Hematopoietic multipotent progenitor cell treated with erythropoietin and hydrocortisone succinate and interleukin-3 and kit ligand, for 4 days (in vitro differentiated cells): ENCODE measurements at regions not wholly inside any gene's neighbourhood (a gene's known extent, or its start where the extent isn't known, plus 50 kb on each side); places are given as distances from the start of the nearest gene placed in this dataset.
"Not testable (repeated sequence)": the region's sequence is repeated elsewhere in the genome, so short reads cannot be mapped to it uniquely, and the experiment has no call there.

Source experiments
- DNase-seq: peaks from one replicate; pipeline ENCODE4 v3.0.0-alpha.2; 2015

DNA sequence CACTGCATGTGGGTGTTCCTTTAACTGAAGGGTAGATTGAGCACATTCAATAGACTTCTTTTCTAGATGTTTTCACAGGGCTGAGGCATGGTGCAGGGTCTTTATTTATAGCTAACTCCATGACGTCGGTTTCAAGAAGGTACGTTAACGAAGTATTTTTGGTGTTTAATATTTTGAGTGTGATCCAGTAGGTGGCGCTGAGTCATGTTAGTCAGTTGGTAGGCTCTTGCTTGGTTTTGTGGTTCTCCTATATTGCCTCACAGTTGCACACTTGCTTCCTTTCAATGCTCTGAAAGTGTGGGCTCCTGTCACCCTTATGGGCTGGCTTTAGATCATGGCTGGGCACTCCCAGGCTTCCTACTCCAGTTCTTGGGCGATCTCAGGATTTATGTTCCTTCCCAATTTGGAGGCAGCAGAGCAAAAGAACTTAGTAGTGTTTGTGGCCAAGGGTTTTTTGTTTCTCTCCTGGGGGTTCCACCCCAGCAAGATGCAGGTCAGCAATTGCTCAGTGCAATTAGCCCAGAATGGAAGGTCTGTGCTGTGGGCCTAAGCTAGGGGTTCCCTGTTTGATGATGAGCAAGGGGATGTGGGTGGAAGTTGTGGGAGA lies 471.6 kb upstream of the FOXG1 start:
- DNase-seq = peak; percentile 80

DNA sequence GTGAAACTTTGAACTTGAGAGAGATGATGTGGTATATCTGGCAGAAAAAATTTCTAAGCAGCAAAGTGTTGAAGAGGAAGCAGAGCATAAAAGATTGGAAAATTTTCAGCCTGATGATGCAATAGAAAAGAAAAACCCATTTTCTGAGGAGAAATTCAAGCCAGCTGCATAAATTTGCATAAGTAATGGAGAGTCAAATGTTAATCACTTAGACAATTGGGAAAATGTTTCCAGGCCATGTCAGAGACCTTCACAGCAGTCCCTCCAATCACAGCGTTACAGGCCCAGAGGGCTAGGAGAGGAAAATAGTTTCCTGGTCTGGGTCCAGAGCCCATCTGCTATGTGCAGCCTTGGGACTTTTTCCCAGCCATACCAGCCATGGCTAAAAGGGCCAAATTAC lies 469.0 kb upstream of the FOXG1 start:
- DNase-seq = no peak

- no peak for DNase-seq
These were observed 468.4 kb upstream of the FOXG1 start for GRCh38 chr14:28298156-28298555.

DNA sequence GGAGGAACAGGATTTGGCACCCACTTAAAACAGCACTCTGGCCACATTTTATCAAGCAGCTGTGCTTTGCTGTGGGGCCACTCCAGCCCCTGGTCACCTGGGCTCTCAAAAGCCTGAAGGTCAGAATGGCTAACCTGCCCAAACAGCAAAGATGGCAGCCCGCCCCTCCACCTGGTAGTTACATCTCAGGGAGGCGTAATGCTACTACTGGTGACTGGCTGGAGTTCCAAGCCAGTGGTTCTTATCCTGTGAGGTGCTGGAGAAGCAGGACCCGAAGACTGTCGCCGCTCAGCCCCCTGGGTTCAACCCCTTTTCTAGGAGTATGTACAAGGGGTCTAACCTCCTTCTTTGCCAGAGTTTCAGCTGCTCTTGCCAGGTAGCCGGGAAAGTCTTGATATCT lies 467.4 kb upstream of the FOXG1 start:
- DNase-seq = no peak

GRCh38 chr14:28300356-28300755 lies 466.2 kb upstream of the FOXG1 start:
- DNase-seq = no peak

- no peak for DNase-seq
These were observed 465.4 kb upstream of the FOXG1 start for GRCh38 chr14:28301179-28301578.

- DNase-seq = no peak
These were observed 463.3 kb upstream of the FOXG1 start for GRCh38 chr14:28303248-28303647.

DNA sequence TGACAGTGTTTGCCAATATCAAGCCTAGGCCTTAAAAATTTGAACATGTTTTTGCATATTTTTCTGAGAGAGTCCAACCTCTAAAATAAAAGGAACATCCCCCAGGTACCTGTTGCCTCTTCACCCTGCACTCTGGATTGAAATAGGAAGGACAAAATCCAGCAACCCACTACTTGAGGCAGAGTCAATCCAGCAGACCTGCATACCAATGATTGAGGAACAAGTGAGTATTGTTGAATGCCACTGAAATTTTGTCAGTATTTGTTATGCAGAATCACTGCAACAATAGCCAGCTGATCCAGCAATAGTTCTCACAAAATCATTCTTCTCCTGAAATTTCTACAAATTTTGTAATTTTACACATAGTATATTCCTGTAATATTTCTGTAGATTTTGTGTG lies 460.6 kb upstream of the FOXG1 start:
- no peak for DNase-seq

GRCh38 chr14:28307506-28307905 lies 459.1 kb upstream of the FOXG1 start:
- DNase-seq = no peak

DNA sequence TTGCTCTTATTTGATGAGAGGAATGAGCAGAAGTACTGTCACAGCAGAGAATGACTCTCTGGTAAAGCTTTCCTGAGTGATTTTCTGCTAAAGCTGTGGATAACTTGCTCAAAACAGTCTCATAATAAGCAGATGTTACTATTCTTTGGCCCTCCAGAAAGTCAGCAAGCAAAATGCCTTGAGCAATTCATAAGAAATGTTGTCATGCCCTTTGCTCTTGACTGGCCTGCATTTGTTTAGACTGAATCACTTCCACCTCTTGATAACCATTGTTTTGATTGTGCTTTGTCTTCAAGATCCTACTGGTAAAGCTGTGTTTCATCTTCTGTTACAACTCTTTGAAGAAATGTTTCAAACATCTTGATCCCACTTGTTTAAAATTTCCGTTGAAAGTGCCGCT lies 457.9 kb upstream of the FOXG1 start:
- no peak for DNase-seq

DNA sequence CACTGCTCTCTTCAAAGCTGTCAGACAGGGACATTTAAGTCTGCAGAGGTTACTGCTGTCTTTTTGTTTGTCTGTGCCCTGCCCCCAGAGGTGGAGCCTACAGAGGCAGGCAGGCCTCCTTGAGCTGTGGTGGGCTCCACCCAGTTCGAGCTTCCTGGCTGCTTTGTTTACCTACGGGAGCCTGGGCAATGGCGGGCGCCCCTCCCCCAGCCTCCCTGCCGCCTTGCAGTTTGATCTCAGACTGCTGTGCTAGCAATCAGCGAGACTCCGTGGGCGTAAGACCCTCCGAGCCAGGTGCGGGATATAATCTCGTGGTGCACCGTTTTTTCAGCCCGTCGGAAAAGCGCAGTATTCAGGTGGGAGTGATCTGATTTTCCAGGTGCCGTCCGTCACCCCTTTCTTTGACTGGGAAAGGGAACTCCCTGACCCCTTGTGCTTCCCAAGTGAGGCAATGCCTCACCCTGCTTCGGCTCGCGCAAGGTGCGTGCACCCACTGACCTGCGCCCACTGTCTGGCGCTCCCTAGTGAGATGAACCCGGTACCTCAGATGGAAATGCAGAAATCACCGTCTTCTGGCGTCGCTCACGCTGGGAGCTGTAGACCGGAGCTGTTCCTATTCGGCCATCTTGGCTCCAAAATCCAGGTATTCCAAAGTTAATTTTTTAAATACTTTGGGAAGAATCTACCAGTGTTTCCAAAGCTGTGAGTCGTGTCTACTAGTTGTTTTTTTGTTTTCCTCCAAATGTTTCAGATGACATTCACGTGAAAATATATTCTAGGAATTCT lies 448.5 kb upstream of the FOXG1 start:
- not testable (repeated sequence) for DNase-seq

DNA sequence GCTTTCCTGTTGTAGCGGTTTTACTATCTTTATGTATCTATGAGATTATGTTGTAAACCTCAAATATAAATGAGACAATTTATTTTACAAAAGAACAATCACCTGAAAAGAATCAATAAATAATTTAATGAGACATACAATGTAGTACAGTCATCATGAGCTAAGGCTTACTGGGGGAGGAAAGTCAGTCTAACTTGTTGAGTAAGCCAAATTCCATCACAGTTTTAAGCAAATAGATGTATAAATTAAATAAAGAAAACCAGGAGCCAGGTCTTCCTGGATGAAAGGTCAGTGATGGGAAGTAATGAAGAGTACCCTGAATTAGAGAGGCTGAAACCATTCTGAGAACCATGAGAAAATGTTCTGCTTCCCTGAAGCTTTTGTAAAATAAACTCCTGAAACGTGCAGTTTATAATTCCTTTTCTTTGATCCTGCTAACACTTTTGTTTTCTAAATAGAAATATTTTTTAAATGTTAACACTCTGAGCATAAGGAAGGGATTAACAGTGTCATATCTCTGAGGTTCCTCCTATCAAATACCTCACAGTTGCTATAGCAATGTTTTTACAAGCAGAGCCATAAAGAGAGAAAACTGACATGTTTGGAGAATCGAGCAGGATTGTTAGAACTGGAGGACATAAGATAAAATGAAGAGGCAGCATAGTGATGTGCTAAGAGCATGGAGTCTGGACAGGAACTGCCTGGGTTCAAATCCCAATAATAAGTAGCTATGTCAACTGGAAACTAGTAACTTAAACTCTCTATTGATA lies 444.9 kb upstream of the FOXG1 start:
- no peak for DNase-seq

- DNase-seq = no peak
These were observed 443.2 kb upstream of the FOXG1 start for GRCh38 chr14:28323366-28323765.

- no peak for DNase-seq
These were observed 442.4 kb upstream of the FOXG1 start for GRCh38 chr14:28323951-28324741.

DNA sequence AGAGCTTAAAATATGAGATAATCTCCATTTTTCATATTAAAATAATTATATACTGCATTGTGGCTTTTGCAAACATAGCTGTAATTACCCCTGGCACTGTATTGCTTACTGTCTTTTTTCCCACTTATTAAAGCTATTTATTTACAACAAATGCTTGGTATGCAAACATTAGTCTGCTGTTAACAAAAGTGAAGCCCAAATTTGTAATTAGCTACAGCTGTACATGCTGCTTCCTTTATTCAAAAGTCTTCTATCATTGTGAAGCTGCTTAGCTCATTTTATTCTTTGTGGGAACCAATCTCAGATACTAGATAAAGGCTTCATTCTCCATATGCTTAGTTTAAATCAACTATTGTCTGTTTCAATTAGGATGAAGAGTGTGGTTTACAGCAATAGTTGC lies 425.8 kb upstream of the FOXG1 start:
- no peak for DNase-seq

DNA sequence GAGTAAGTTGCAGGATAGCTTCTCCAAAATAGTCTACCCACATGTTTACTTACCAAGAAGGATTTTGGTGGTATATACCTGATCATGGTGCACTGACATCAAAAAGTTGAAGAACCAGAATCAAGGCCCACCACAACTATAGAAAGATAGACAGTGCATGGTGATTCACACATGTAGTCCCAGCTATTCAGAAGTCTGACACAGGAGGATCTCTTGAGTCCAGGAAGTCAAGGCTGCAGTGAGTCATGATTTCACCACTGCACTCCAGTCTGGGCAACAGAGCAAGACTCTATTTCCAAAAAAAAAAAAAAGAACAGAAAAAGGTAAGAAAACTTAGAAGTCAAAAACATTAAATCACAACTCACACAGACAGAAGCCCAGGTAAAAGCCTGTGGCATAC lies 422.2 kb upstream of the FOXG1 start:
- no peak for DNase-seq

DNA sequence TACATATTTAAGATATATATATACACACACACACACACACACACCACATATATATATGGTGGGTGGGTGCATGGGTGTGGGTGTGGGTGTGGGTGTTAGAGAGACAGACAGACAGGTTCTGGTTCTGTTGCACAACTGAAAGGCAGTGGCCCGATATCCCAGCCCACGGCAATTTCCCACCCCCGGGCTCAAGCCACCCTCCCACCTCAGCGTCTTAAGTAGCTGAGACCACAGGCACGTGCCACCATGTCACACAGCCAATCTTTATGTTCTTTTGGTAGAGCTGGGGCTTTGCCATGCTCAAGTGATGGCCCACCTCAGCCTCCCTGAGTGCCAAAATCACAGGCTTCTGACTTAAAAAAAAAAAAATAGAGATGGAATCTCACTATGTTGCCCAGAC lies 417.8 kb upstream of the FOXG1 start:
- no peak for DNase-seq

DNA sequence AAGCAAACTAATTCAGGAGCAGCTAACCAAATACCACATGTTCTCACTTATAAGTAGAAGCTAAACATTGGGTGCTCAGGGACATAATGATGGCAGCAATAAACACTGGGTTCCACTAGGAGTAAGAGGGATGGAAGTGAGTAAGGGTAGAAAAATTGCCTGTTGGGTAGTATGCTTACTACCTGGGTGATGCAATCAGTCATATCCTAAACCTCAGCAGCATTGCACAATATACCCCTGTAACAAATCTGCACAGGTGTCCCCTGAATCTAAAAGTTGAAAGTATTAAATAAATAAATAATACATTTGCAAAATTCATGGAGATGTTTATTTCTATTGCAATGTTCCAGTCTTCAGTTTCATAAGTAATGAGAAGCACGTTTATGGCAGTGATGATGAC lies 409.8 kb upstream of the FOXG1 start:
- no peak for DNase-seq

GRCh38 chr14:28361486-28361885 lies 405.1 kb upstream of the FOXG1 start:
- no peak for DNase-seq

DNA sequence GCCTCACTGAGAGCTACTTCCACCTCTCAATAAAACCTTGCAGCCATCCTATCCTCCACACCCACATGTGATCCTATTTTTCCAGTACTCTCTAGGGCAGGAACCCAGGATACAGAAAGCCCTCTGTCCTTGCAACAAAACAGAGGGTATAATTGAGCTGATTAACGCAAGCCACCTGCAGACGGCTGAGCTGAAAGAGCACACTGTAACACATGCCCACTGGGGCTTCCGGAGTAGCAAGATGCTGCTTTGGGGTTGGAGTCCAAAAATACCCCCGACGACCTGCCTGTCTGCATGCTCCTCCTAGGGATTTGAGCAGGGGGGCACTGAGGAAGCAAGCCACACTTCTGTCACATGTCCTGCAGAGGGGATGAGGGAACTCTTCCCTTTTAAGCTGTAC lies 401.1 kb upstream of the FOXG1 start:
- no peak for DNase-seq

DNA sequence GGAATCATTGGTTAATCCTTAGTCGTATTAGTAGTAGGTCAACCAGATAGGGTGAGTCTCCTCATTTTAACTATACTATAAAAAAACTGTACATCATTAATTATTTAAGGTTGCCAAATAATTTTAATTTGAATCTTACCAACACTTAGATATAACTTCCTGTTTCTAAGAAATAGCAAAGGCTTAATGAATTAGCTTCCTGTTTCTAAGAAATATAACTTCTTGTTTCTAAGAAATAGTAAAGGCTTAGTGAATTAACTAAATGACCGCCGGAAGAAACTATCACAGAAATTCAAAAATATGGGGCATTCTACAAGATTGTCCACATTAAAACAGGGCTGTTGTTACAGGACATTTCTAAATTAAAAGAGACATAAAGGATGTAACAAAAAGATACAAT lies 392.9 kb upstream of the FOXG1 start:
- peak; percentile 66 for DNase-seq

DNA sequence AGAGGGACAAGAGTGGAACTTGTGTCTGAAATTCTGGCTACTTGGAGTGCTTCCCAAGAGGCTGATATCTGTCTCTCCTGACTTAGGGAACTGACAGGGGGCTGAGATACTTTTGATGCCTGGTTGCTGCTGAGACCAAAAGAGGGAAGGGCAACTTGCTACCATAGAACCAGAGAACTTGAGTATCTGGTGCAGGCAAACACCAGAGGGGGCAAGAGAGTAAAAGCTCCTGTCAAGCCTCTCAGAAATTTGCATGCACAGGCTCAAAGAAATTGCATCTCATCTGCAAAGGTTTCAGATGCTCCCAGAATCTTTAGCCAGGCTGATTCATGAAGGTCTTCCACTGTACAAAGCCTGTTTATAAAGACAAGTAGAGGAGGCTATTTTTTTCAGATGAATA lies 391.3 kb upstream of the FOXG1 start:
- DNase-seq = peak; percentile 68

DNA sequence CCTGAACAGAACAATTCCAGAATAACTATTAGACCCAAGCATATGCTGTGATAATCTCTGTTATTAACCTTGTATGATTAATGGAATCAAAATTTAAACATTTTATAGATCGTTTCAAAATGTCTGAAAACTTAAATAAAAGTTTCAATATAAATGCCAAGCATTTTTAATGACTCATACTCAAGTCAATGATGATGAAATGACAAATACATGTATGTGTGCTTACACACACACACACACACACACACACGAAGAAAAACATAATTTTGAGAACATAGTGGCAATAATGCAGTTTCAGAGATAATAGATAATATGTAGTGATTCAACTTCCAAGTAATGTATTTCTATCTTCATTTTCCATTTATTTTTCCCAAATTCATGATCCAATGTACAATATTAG lies 384.9 kb upstream of the FOXG1 start:
- no peak for DNase-seq
